HG03066 (cell line): ENCODE measurements at regions not wholly inside any gene's neighbourhood (a gene's known extent, or its start where the extent isn't known, plus 50 kb on each side); places are given as distances from the start of the nearest gene placed in this dataset.

Experiments
- ATAC-seq: cut with Tn5 transposase; IDR thresholded peaks from one replicate; pipeline ENCODE4 v1.9.1; 2021; ENCODE audit warnings: low read depth; ENCODE audit not compliant: unreplicated experiment

DNA sequence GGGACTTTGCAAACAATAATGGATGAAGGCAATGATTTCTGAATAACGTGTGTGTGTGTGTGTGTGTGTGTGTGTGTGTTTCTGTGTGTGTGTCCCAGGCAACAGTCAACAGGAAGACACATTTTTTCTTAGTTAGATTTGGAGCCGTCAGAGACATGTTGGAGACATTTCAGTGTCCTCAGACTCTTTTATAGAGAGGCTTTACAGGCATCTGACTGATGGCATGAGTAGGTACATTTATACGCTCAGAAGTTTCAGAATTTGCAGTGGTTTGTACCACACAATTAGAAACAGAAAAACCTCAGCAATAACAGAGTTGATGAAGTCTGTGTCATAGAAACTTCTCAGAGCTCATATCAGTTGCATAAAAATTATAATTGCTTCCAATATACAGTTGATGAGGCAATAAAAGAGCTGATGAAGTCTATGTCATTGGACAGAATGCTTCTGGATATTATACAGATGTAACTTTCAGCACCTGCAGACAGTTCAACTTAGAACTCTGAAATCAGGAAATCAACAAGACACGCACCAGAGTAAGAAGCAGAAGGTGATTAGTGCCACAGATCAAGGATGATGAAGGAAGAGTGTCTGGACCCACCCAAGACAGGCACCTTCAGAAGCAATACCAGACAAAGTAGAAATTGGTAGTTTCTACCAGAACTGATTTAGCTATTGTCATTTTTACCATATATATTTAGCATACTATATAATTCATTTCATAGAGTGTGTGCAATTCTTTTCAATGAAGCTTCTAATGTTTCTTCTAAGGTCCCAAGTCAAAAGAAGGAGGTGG lies 104.5 kb upstream of the LYZL1 start:
- no peak for ATAC-seq

GRCh38 chr10:29185050-29185449 lies 103.8 kb upstream of the LYZL1 start:
- ATAC-seq = no peak

GRCh38 chr10:29186221-29186620 lies 102.6 kb upstream of the LYZL1 start:
- ATAC-seq = no peak

DNA sequence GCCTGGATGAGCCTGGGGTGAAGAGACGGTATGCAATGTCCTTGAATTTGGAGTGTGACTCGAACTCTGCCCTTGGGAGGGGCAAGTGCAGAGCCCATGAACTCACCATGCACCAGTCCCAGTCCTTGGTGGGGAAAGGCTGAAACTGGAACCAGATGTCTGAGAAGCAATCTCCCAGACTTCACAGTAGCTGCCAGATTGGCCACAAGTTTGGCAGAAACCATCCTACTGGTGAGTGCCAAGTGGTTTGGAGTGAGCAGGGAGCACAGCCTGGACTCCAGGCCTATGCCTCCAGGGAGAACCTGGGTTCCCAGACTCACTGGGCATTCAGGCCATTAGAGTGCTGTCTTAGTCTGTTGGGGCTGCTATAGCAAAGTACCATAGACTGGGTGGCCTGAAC lies 99.6 kb upstream of the LYZL1 start:
- no peak for ATAC-seq

DNA sequence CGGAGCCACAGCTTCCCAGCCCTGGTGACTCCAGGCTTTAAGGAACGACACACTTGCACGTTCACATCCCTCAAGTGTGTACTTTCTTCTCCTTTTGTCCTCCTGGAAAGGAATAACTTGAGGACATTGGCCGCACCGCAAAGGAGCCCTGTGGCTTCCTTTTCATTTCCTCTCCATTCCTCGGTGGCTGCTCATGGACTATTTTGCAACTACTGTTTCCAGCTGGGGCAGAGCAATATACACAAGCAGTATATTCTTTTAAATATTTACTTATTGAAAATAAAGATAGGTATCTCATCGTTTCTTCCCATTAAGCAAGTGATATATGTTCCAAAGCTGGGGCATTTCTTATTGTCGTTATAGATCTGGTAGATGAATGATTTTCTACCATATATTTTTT lies 97.2 kb upstream of the LYZL1 start:
- no peak for ATAC-seq

DNA sequence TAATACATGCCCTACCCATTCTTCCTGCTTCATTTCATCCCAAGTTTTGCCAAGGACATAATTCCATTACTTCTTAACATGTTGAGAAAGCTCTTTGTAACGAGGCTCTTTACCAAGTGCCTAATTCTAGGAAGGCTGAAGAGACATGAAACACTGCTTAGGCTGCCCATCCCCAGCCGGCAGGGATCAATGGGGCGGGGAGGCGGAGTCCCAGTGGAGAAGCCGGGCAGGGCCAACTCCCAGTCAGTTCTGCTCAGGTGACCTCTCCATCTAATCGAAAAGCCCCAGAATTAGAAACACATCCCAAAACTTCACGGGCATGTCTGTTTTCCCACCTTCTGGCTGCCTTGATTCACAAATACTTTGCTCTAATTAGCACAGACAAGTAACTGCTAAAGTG lies 89.5 kb upstream of the LYZL1 start:
- ATAC-seq = no peak

GRCh38 chr10:29199941-29200679 lies 88.8 kb upstream of the LYZL1 start:
- ATAC-seq = no peak

- no peak for ATAC-seq
Observed at GRCh38 chr10:29202386-29202940, 86.4 kb upstream of the LYZL1 start.

GRCh38 chr10:29203432-29203831 lies 85.4 kb upstream of the LYZL1 start:
- ATAC-seq = no peak

- ATAC-seq = no peak
Observed at GRCh38 chr10:29204070-29204800, 84.6 kb upstream of the LYZL1 start.

GRCh38 chr10:29205787-29206186 lies 83.1 kb upstream of the LYZL1 start:
- ATAC-seq = no peak

DNA sequence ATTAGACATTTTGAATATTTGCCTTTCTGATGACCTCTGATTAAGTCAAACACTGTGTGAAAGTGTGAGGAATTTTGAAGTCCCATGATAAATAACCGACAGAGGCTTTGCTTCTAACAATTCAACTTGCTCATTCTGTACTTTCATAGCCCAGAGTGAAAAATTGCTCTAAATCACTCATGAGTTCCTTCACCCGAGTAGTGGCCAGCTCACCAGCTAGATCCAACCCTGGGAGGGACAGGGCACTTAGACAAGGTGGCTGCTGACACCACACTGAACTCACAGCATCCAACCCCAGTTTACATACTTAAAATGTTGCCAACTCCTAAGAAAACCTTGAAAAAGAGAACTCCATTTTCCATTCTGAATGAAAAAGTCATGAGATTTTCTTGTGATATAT lies 80.0 kb upstream of the LYZL1 start:
- no peak for ATAC-seq

GRCh38 chr10:29209830-29210229 lies 79.0 kb upstream of the LYZL1 start:
- ATAC-seq = no peak

- no peak for ATAC-seq
Observed at GRCh38 chr10:29210266-29210868, 78.5 kb upstream of the LYZL1 start.

DNA sequence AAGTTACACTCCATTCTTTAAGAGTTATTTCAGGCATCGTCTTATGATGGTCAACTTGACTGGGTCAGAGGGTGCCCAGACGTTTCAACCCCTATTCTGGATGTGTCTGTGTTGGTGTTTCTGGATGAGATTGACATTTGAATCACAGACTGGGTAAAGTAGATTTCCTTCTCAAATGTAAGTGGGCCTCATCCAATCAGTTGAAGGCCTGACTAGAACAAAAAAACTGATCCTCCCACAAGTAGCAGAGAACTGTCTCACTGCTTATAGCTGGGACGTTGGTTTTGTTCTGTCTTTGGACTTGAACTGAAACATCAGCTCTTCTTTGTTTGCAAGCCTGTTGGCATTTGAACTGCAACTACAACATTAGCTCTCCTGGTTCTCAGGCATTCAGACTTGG lies 76.3 kb upstream of the LYZL1 start:
- ATAC-seq = no peak

DNA sequence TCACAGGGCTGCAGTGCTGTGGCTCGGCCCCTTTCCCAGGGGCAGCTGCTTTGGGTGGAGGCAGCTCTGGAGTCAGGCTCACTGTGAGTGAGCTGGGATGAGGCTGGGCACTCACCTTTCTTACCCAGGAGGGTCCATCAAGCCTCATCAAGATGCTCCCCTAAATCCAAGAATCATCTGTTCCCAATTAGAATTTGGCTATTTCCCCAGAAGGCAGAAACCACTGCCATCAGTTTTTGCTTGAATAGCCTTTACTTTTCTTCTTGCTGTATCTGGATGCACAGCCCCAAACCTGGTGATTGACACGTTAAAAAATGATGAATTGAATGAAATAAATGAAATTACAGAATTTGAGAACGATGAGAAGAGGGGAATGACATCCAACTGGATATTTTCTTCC lies 74.3 kb upstream of the LYZL1 start:
- ATAC-seq = no peak

DNA sequence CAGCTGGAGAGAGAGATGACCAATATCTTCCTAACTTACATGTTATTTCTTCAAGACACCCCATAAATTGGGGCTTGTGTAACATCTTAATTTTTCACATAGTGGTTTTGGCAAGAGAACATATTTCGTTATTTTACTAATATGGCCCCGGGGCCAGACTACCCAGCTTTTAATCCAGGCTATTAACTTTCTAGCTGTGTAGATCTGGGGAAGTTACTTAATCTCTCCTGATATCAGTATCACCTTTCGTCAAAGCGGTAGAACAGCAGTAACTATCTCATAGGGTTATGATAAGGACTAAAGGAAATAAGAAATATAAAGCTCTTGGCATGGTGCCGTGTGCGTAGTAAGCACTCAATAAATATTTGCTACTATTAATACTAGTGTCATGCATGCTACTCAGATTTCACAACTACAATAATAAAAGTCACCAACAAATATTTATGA lies 71.6 kb upstream of the LYZL1 start:
- ATAC-seq = no peak

- ATAC-seq = no peak
Observed at GRCh38 chr10:29223326-29223725, 65.5 kb upstream of the LYZL1 start.

GRCh38 chr10:29224631-29225030 lies 64.2 kb upstream of the LYZL1 start:
- ATAC-seq = no peak

DNA sequence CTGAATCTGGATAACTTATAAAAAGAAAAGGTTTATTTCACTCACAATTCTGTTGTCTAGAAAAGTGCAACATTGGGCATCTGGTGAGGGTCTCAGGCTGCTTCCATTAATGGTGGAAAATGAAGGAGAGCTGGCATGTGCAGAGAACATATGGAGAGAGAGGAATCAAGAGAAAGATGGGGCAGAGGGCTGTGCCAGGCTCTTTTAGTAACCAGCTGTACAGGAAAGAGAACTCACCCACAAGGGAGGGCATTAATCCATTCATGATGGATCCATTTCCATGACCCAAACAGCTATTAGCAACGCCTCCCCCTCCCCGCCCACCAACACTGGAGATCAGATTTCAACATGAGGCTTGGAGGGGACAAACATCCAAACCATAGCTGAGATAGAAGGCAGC lies 61.7 kb upstream of the LYZL1 start:
- no peak for ATAC-seq

DNA sequence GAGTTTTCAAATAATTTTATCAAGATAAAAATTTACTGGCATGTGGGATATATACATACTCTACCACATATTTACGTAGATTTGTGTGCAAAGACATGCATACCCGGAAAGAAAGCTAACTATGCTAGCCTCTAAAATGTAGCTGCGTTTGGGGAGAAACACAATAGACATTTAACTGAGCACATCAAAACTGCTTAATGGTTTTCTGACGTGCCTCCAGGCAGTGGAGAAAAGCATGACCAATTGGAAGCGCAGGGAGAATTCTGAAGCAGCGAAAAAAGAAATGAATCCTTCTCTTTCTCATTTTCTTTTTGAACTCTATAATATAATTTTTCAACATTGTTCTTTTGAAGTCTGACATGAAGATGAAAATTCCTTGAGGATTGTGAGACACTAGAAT lies 60.3 kb upstream of the LYZL1 start:
- ATAC-seq = no peak
